ENCODE measurements at regions not wholly inside any gene's neighbourhood (a gene's known extent, or its start where the extent isn't known, plus 50 kb on each side); places are given as distances from the start of the nearest gene placed in this dataset.
A peak's percentile ranks its signal among the peaks of the same experiment; 100 is the strongest.

- no peaks in the 10 kb centered on the region for H3K9me3 Mint-ChIP-seq
- ChIA-PET CTCF (no interaction called here), POLR2A (no interaction called here)
- H3K4me3 Mint-ChIP-seq: no peak overlapping the region
- no peaks in the 10 kb centered on the region for H3K27me3 Mint-ChIP-seq
- no peaks in the 10 kb centered on the region for H3K4me1 Mint-ChIP-seq
- DNase-seq: no peak
- no peaks in the 10 kb centered on the region for H3K36me3 Mint-ChIP-seq (ENCODE audit: low read depth)
- H3K27ac Mint-ChIP-seq: no peak overlapping the region
Measured at GRCh38 chr1:233512538-233512937, 101.4 kb upstream of the KCNK1 start.

GRCh38 chr1:233513431-233513830 is 100.5 kb upstream of the KCNK1 start:
- H3K4me3 Mint-ChIP-seq: no peak overlapping the region
- no peaks in the 10 kb centered on the region for H3K9me3 Mint-ChIP-seq
- DNase-seq: no peak
- H3K36me3 Mint-ChIP-seq (ENCODE audit: low read depth): no peaks in the 10 kb centered on the region
- no peaks in the 10 kb centered on the region for H3K27me3 Mint-ChIP-seq
- H3K4me1 Mint-ChIP-seq: no peaks in the 10 kb centered on the region
- CTCF ChIA-PET: interaction anchor here (0.6 kb wide), 1 partner anchor 22 kb away, joined by 4 read pairs; no protein-coding TSS in a partner anchor
- H3K27ac Mint-ChIP-seq: no peak overlapping the region
- POLR2A ChIA-PET: no interaction called here

GRCh38 chr1:233514946-233515391 is 98.9 kb upstream of the KCNK1 start:
- ChIA-PET CTCF (no interaction called here), POLR2A (no interaction called here)
- Mint-ChIP-seq H3K4me1 (no peaks in the 10 kb centered on the region), H3K27ac (no peak overlapping the region), H3K36me3 (ENCODE audit: low read depth) (no peaks in the 10 kb centered on the region), H3K9me3 (no peaks in the 10 kb centered on the region), H3K4me3 (no peak overlapping the region), H3K27me3 (no peaks in the 10 kb centered on the region)
- DNase-seq: no peak

- H3K27ac Mint-ChIP-seq: no peak overlapping the region
- no peak for DNase-seq
- POLR2A ChIA-PET: no interaction called here
- no peaks in the 10 kb centered on the region for H3K27me3 Mint-ChIP-seq
- CTCF ChIA-PET: no interaction called here
- no peaks in the 10 kb centered on the region for H3K4me1 Mint-ChIP-seq
- no peaks in the 10 kb centered on the region for H3K36me3 Mint-ChIP-seq (ENCODE audit: low read depth)
- no peak overlapping the region for H3K4me3 Mint-ChIP-seq
- no peaks in the 10 kb centered on the region for H3K9me3 Mint-ChIP-seq
Measured at GRCh38 chr1:233516732-233517131, 97.2 kb upstream of the KCNK1 start.

- POLR2A ChIA-PET: no interaction called here
- CTCF ChIA-PET: interaction anchor here (0.6 to 1.5 kb wide), 3 partner anchors 9 to 231 kb away, joined by 3 to 9 read pairs (median 3); no protein-coding TSS in a partner anchor
- DNase-seq: peak; percentile 26
Measured at GRCh38 chr1:233518344-233518743, 95.6 kb upstream of the KCNK1 start.

GRCh38 chr1:233520261-233521191 is 93.4 kb upstream of the KCNK1 start:
- H3K9me3 Mint-ChIP-seq: no peaks in the 10 kb centered on the region
- no peak for DNase-seq
- peaks cover 11% of the 10 kb centered on the region for H3K27me3 Mint-ChIP-seq
- POLR2A ChIA-PET: no interaction called here
- no peak overlapping the region for H3K4me3 Mint-ChIP-seq
- CTCF ChIA-PET: no interaction called here
- no peak overlapping the region for H3K27ac Mint-ChIP-seq
- H3K4me1 Mint-ChIP-seq: no peaks in the 10 kb centered on the region
- H3K36me3 Mint-ChIP-seq (ENCODE audit: low read depth): no peaks in the 10 kb centered on the region

More at GRCh38 chr1:233518344-233518743, 95.6 kb upstream of the KCNK1 start:
- Mint-ChIP-seq H3K4me1 (no peaks in the 10 kb centered on the region), H3K9me3 (no peaks in the 10 kb centered on the region), H3K27me3 (no peaks in the 10 kb centered on the region), H3K4me3 (no peak overlapping the region), H3K27ac (no peak overlapping the region), H3K36me3 (ENCODE audit: low read depth) (no peaks in the 10 kb centered on the region)

- CTCF ChIA-PET: no interaction called here
- Mint-ChIP-seq H3K27ac (no peak overlapping the region), H3K36me3 (ENCODE audit: low read depth) (no peaks in the 10 kb centered on the region), H3K4me1 (no peaks in the 10 kb centered on the region), H3K27me3 (peaks cover 11% of the 10 kb centered on the region), H3K4me3 (no peak overlapping the region), H3K9me3 (no peaks in the 10 kb centered on the region)
- POLR2A ChIA-PET: no interaction called here
- no peak for DNase-seq
Measured at GRCh38 chr1:233523047-233523446, 90.9 kb upstream of the KCNK1 start.

- ChIA-PET CTCF (interaction anchor here (2.4 kb wide), 1 partner anchor 10 kb away, joined by 9 read pairs; no protein-coding TSS in a partner anchor), POLR2A (no interaction called here)
- H3K27ac Mint-ChIP-seq: no peak overlapping the region
- H3K27me3 Mint-ChIP-seq: peaks cover 12% of the 10 kb centered on the region
- H3K4me3 Mint-ChIP-seq: no peak overlapping the region
- peaks cover 6% of the 10 kb centered on the region for H3K9me3 Mint-ChIP-seq
- H3K36me3 Mint-ChIP-seq (ENCODE audit: low read depth): no peaks in the 10 kb centered on the region
- no peak for DNase-seq
- no peaks in the 10 kb centered on the region for H3K4me1 Mint-ChIP-seq
Measured at GRCh38 chr1:233527818-233528217, 86.1 kb upstream of the KCNK1 start.

GRCh38 chr1:233530665-233531386 is 83.1 kb upstream of the KCNK1 start:
- no peaks in the 10 kb centered on the region for H3K4me1 Mint-ChIP-seq
- POLR2A ChIA-PET: no interaction called here
- peaks cover 6% of the 10 kb centered on the region for H3K9me3 Mint-ChIP-seq
- H3K27ac Mint-ChIP-seq: no peak overlapping the region
- H3K36me3 Mint-ChIP-seq (ENCODE audit: low read depth): no peaks in the 10 kb centered on the region
- peaks cover 3% of the 10 kb centered on the region for H3K27me3 Mint-ChIP-seq
- DNase-seq: no peak
- no peak overlapping the region for H3K4me3 Mint-ChIP-seq
- CTCF ChIA-PET: interaction anchor here (0.6 kb wide), 1 partner anchor 1003 kb away, joined by 3 read pairs; no protein-coding TSS in a partner anchor

GRCh38 chr1:233540816-233541215 is 73.1 kb upstream of the KCNK1 start:
- Mint-ChIP-seq H3K9me3 (no peaks in the 10 kb centered on the region), H3K27me3 (peaks cover 24% of the 10 kb centered on the region), H3K27ac (no peak overlapping the region), H3K4me3 (no peak overlapping the region), H3K4me1 (peaks cover 1% of the 10 kb centered on the region), H3K36me3 (ENCODE audit: low read depth) (no peaks in the 10 kb centered on the region)
- DNase-seq: no peak
- CTCF ChIA-PET: no interaction called here
- POLR2A ChIA-PET: no interaction called here

- POLR2A ChIA-PET: no interaction called here
- CTCF ChIA-PET: no interaction called here
- H3K27ac Mint-ChIP-seq: no peak overlapping the region
- no peaks in the 10 kb centered on the region for H3K36me3 Mint-ChIP-seq (ENCODE audit: low read depth)
- peaks cover 1% of the 10 kb centered on the region for H3K4me1 Mint-ChIP-seq
- no peaks in the 10 kb centered on the region for H3K9me3 Mint-ChIP-seq
- H3K4me3 Mint-ChIP-seq: no peak overlapping the region
- no peak for DNase-seq
- peaks cover 20% of the 10 kb centered on the region for H3K27me3 Mint-ChIP-seq
Measured at GRCh38 chr1:233543338-233544255, 70.3 kb upstream of the KCNK1 start.

GRCh38 chr1:233544304-233544703 is 69.6 kb upstream of the KCNK1 start:
- ChIA-PET CTCF (no interaction called here), POLR2A (no interaction called here)
- peaks cover 1% of the 10 kb centered on the region for H3K4me1 Mint-ChIP-seq
- no peaks in the 10 kb centered on the region for H3K36me3 Mint-ChIP-seq (ENCODE audit: low read depth)
- H3K4me3 Mint-ChIP-seq: peak overlapping the region; percentile 29
- DNase-seq: no peak
- peaks cover 20% of the 10 kb centered on the region for H3K27me3 Mint-ChIP-seq
- H3K27ac Mint-ChIP-seq: no peak overlapping the region
- no peaks in the 10 kb centered on the region for H3K9me3 Mint-ChIP-seq

- ChIA-PET CTCF (no interaction called here), POLR2A (no interaction called here)
- Mint-ChIP-seq H3K27me3 (peaks cover 18% of the 10 kb centered on the region), H3K36me3 (ENCODE audit: low read depth) (no peaks in the 10 kb centered on the region), H3K4me1 (peaks cover 1% of the 10 kb centered on the region), H3K4me3 (no peak overlapping the region), H3K9me3 (no peaks in the 10 kb centered on the region), H3K27ac (no peak overlapping the region)
- no peak for DNase-seq
Measured at GRCh38 chr1:233547726-233548125, 66.2 kb upstream of the KCNK1 start.

Measured in activated CD4-positive, alpha-beta memory T cell treated with anti-CD3 and anti-CD28 coated beads, Interleukin-2, amount 10 ng/mL, durations not matched to agents 7 days and 5 days (primary cell).